ENCODE measurements at regions not wholly inside any gene's neighbourhood (a gene's known extent, or its start where the extent isn't known, plus 50 kb on each side); places are given as distances from the start of the nearest gene placed in this dataset.

DNA sequence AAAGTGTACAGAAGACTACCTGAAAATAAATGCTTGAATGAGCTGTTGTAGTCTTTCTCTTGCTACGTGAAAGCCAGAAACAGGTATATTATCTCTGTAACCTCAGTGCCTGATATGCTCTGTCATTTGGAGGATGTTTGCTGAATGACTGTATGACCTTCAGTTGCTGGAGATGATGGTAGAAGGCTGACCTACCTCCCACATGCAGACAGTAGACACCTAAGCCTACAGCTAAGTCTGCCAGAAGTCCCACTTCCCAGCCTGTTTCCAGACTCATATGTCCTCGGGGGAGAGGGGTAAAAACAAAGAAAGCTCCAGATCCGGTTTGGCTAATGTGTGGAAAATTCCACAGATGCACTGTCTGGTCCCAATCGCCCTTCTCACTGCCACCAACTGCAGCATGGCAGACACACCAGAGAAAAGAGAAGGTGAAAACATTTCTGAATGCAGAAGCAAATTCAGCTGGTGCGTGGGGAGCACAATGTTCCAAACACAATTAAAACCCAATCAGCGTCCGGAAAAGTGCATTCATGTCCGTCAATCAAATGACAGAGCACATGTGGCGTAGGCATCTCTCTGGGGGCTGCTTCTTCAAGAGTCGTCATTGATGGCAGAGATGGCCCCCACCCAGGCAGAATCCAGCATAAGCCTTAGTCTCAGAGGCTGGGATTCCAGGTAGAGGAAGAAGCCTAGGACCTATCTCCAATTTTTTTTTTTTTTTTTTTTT lies 76.3 kb upstream of the TBX3 start:
- Mint-ChIP-seq H3K4me1 (no peaks in the 10 kb centered on the region), H3K36me3 (no peaks in the 10 kb centered on the region), H3K27me3 (peaks cover 0 to 7% (median 5%) of the 10 kb centered on the region in 3 donors), H3K27ac (no peak overlapping the region), H3K9me3 (peaks cover 0 to 4% (median 0%) of the 10 kb centered on the region in 7 donors), H3K4me3 (no peak overlapping the region)
- DNase-seq (no peak), ATAC-seq (ENCODE audit: low read depth in 2 of 2) (no peak)

DNA sequence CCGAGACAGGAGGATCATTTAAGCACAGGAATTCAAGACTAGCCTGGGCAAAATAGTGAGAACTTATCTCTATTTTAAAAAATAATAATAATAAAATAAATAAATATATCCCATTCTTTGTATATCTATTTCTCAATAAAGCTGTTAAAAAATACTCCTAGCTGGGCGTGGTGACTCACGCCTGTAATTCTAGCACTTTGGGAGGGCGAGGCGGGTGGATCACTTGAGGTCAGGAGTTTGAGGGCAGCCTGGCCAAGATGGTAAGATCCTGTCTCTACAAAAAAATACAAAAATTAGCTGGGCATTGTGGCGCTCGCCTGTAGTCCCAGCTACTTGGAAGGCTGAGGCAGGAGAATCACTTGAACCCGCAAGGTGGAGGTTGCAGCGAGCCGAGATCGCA lies 75.7 kb upstream of the TBX3 start:
- H3K36me3 Mint-ChIP-seq = no peaks in the 10 kb centered on the region
- no peak overlapping the region for H3K4me3 Mint-ChIP-seq
- DNase-seq (no peak), ATAC-seq (ENCODE audit: low read depth in 2 of 2) (no peak)
- H3K27ac Mint-ChIP-seq = no peak overlapping the region
- H3K27me3 Mint-ChIP-seq = peaks cover 0 to 7% (median 5%) of the 10 kb centered on the region in 3 donors
- no peaks in the 10 kb centered on the region for H3K4me1 Mint-ChIP-seq
- H3K9me3 Mint-ChIP-seq = peaks cover 0 to 4% (median 0%) of the 10 kb centered on the region in 7 donors

- peaks cover 0 to 4% (median 0%) of the 10 kb centered on the region in 7 donors for H3K9me3 Mint-ChIP-seq
Measured at GRCh38 chr12:114757684-114758325, 73.8 kb upstream of the TBX3 start.

DNA sequence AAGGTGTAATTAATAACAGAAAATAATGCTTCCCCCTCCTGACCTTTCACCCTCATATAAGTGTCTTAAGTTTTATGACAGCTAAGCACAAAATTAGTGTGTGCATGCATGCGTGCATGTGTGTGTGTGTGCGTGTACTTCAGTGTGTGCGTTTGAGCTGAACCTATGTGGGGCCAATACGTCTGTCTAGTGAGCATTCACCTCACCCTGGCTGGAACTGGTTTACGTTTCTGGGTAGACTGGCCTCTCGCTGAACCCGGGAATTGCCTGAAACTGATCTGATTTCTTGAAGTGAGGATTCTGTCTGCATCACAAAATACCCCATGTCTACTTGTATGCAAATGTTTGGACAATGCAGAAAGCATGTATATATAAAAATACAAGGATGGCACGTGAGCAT lies 68.2 kb upstream of the TBX3 start:
- no peak for DNase-seq
- Mint-ChIP-seq H3K9me3 (peaks cover 0 to 3% (median 0%) of the 10 kb centered on the region in 7 donors), H3K27ac (no peak overlapping the region), H3K27me3 (no peaks in the 10 kb centered on the region), H3K4me3 (no peak overlapping the region), H3K36me3 (no peaks in the 10 kb centered on the region), H3K4me1 (no peaks in the 10 kb centered on the region)
- ATAC-seq (ENCODE audit: low read depth in 2 of 2) = no peak

More at GRCh38 chr12:114757684-114758325, 73.8 kb upstream of the TBX3 start:
- no peak overlapping the region for H3K27ac Mint-ChIP-seq
- H3K4me1 Mint-ChIP-seq = no peaks in the 10 kb centered on the region
- no peak for DNase-seq
- H3K36me3 Mint-ChIP-seq = no peaks in the 10 kb centered on the region
- H3K27me3 Mint-ChIP-seq = peaks cover 0 to 7% (median 4%) of the 10 kb centered on the region in 3 donors
- no peak for ATAC-seq (ENCODE audit: low read depth in 2 of 2)
- no peak overlapping the region for H3K4me3 Mint-ChIP-seq

DNA sequence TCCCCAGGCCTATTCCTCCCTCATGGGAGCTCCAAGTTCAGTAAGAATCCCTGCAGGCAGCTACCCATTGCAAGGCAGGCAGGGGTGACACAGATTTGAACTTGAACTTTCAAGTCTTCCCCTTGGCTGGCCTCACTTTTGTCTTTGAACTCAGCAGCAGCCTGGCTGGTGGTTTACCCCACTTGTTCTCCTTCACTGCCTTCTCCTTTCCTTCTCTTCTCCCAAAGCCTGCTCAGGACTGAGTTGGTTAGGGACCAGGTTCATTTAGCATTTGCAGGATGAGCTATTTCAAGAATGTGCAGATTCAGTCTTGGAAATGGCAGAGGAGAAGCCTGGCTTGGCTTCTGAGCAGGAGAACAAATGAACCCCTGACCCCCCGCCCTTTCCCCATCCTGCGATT lies 67.7 kb upstream of the TBX3 start:
- no peaks in the 10 kb centered on the region for H3K4me1 Mint-ChIP-seq
- no peaks in the 10 kb centered on the region for H3K27me3 Mint-ChIP-seq
- ATAC-seq (ENCODE audit: low read depth in 2 of 2) (no peak), DNase-seq (no peak)
- H3K4me3 Mint-ChIP-seq = no peak overlapping the region
- H3K9me3 Mint-ChIP-seq = peaks cover 0 to 3% (median 0%) of the 10 kb centered on the region in 7 donors
- H3K27ac Mint-ChIP-seq = no peak overlapping the region
- no peaks in the 10 kb centered on the region for H3K36me3 Mint-ChIP-seq

DNA sequence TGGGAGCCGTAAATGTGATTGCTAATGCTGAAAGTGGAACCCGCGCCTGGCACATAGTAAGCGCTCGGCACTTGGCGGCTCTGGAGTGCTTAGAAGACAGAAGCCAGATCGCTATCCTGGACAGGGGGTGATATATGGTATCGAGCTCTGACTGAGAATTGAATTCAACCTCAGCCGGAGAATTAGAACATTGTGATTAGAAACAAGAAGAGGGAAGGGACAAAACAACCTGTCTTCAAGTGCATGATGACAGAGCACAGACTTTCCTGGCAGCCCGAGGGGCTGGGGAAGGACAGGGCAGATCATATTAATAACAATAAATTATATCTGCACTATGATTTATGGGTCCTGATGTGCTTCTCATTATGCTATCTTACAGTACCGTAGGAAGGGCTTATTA lies 66.9 kb upstream of the TBX3 start:
- no peaks in the 10 kb centered on the region for H3K27me3 Mint-ChIP-seq
- H3K27ac Mint-ChIP-seq = no peak overlapping the region
- ATAC-seq (ENCODE audit: low read depth in 2 of 2) (no peak), DNase-seq (no peak)
- H3K4me1 Mint-ChIP-seq = peaks cover 0 to 3% (median 0%) of the 10 kb centered on the region in 3 donors
- H3K9me3 Mint-ChIP-seq = peaks cover 0 to 4% (median 0%) of the 10 kb centered on the region in 7 donors
- no peak overlapping the region for H3K4me3 Mint-ChIP-seq
- no peaks in the 10 kb centered on the region for H3K36me3 Mint-ChIP-seq

- DNase-seq = no peak
- H3K27me3 Mint-ChIP-seq = no peaks in the 10 kb centered on the region
- peaks cover 0 to 4% (median 0%) of the 10 kb centered on the region in 7 donors for H3K9me3 Mint-ChIP-seq
- no peak for ATAC-seq (ENCODE audit: low read depth in 2 of 2)
- H3K4me1 Mint-ChIP-seq = peaks cover 0 to 3% (median 0%) of the 10 kb centered on the region in 3 donors
- no peak overlapping the region for H3K27ac Mint-ChIP-seq
- no peaks in the 10 kb centered on the region for H3K36me3 Mint-ChIP-seq
- peak overlapping the region in 1 of 8 donors; percentile 56 for H3K4me3 Mint-ChIP-seq
Measured at GRCh38 chr12:114749065-114749464, 65.1 kb upstream of the TBX3 start.

DNA sequence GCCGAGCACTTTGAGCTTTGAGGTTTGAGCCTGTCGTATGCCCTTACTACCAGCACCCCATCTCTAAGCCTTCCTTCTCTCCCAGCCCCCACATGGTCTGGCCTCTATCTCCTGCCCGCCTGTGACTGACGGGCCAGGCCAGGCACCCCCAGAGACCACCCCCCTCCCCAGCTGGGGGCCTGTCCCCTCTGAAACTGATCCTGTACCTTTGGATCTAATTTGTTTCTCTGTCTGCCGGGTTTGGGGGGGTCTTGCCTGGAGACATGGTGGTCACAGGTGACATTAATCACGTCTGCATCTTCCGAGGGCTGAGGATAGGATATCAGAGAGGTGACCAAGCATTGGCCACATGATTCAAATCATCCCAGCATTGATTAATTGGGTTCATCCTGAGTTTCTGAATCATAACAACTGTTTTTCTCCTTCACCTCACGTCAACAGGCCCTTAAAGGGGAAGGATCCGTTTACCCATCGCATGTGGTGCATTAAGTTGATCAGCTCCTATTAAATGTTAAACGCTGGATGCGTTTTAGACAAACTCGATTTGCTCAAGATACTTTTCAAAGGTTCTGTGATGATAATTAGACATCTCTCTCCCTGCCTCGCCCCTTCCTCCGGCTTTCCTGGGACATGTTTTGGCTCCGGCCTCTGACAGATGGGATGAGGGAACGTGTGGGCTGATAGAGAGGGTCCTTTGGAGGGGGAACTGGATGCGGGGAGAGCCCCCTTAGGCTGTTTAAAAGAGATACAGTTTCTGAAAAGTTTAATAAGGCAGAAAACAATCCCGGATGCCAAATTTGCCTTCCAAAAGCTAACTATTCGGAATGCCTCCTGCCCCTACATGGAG lies 63.3 kb upstream of the TBX3 start:
- Mint-ChIP-seq H3K36me3 (no peaks in the 10 kb centered on the region), H3K27ac (peak overlapping the region in 1 of 6 donors; percentile 44), H3K4me1 (peaks cover 0 to 3% (median 0%) of the 10 kb centered on the region in 3 donors), H3K4me3 (peak overlapping the region in 1 of 8 donors; percentile 24), H3K9me3 (peaks cover 0 to 7% (median 0%) of the 10 kb centered on the region in 7 donors), H3K27me3 (peaks cover 0 to 8% (median 6%) of the 10 kb centered on the region in 3 donors)
- DNase-seq = no peak
- ATAC-seq (ENCODE audit: low read depth in 2 of 2) = no peak

- ATAC-seq (ENCODE audit: low read depth in 2 of 2) (no peak), DNase-seq (no peak)
- Mint-ChIP-seq H3K36me3 (no peaks in the 10 kb centered on the region), H3K4me3 (no peak overlapping the region), H3K4me1 (peaks cover 0 to 3% (median 0%) of the 10 kb centered on the region in 3 donors), H3K27ac (no peak overlapping the region), H3K27me3 (peaks cover 0 to 14% (median 10%) of the 10 kb centered on the region in 3 donors), H3K9me3 (peaks cover 0 to 7% (median 0%) of the 10 kb centered on the region in 7 donors)
Measured at GRCh38 chr12:114746297-114747011, 62.5 kb upstream of the TBX3 start.

- H3K27me3 Mint-ChIP-seq = peaks cover 6 to 14% (median 10%) of the 10 kb centered on the region in 3 donors
- no peak overlapping the region for H3K4me3 Mint-ChIP-seq
- peaks cover 0 to 3% (median 0%) of the 10 kb centered on the region in 3 donors for H3K4me1 Mint-ChIP-seq
- no peaks in the 10 kb centered on the region for H3K36me3 Mint-ChIP-seq
- DNase-seq (no peak), ATAC-seq (ENCODE audit: low read depth in 2 of 2) (no peak)
- peaks cover 0 to 7% (median 3%) of the 10 kb centered on the region in 7 donors for H3K9me3 Mint-ChIP-seq
- H3K27ac Mint-ChIP-seq = no peak overlapping the region
Measured at GRCh38 chr12:114744691-114745090, 60.7 kb upstream of the TBX3 start.

GRCh38 chr12:114744285-114744684 lies 60.3 kb upstream of the TBX3 start:
- Mint-ChIP-seq H3K4me3 (no peak overlapping the region), H3K4me1 (peaks cover 0 to 3% (median 0%) of the 10 kb centered on the region in 3 donors), H3K9me3 (peaks cover 0 to 5% (median 3%) of the 10 kb centered on the region in 7 donors), H3K27me3 (peaks cover 9 to 14% (median 10%) of the 10 kb centered on the region in 3 donors), H3K27ac (no peak overlapping the region), H3K36me3 (no peaks in the 10 kb centered on the region)
- no peak for ATAC-seq (ENCODE audit: low read depth in 2 of 2)
- no peak for DNase-seq

DNA sequence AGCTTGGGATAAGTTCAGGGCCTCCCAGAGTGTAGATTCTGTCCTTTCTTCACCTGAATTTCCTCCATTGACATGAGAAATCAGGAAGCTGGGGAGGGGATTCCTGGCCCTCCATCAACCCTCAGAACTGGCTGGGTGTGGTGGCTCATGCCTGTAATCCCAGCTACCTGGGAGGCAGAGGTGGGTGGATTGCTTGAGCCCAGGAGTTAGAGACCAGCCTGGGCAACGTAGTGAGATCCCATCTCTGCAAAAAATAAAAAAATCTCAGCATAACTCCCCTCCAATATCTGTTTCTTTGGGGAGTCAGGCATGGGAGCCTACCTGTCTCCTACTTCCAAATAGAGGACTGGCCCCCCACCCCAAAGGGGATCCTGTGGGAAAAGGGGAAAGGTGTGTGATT lies 59.8 kb upstream of the TBX3 start:
- Mint-ChIP-seq H3K4me1 (peaks cover 0 to 3% (median 0%) of the 10 kb centered on the region in 3 donors), H3K36me3 (no peaks in the 10 kb centered on the region), H3K9me3 (peaks cover 0 to 4% (median 3%) of the 10 kb centered on the region in 7 donors), H3K4me3 (no peak overlapping the region), H3K27ac (no peak overlapping the region), H3K27me3 (peaks cover 9 to 16% (median 13%) of the 10 kb centered on the region in 3 donors)
- DNase-seq (no peak), ATAC-seq (ENCODE audit: low read depth in 2 of 2) (no peak)

DNA sequence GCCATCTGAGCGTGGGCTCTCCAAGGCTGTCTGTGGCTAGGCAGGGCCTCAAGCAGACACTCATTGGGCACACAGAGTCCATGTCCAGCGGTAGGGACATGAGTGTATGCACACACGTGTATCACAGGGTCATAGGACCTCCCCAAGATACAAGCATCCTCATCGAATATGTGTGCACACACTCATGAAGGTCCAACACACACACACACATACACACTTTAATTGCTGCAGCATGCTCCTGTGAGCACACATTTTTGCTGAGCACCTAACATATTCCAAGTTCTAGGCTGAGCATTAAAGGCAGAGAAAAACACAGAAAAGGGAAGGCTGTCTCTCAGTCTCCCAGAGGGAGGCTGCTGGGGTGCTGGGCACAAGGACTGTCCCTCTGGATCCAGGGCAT lies 59.3 kb upstream of the TBX3 start:
- no peak for DNase-seq
- no peak overlapping the region for H3K4me3 Mint-ChIP-seq
- peaks cover 0 to 3% (median 0%) of the 10 kb centered on the region in 3 donors for H3K4me1 Mint-ChIP-seq
- peaks cover 0 to 4% (median 3%) of the 10 kb centered on the region in 7 donors for H3K9me3 Mint-ChIP-seq
- peaks cover 9 to 20% (median 16%) of the 10 kb centered on the region in 3 donors for H3K27me3 Mint-ChIP-seq
- H3K36me3 Mint-ChIP-seq = no peaks in the 10 kb centered on the region
- ATAC-seq (ENCODE audit: low read depth in 2 of 2) = no peak
- H3K27ac Mint-ChIP-seq = no peak overlapping the region

All from naive B cell (primary cell).